ENCODE measurements at regions not wholly inside any gene's neighbourhood (a gene's known extent, or its start where the extent isn't known, plus 50 kb on each side); places are given as distances from the start of the nearest gene placed in this dataset.

- H3K27ac Mint-ChIP-seq: no peak overlapping the region
- ATAC-seq (ENCODE audit: low read depth): no peak
Observed at GRCh38 chr18:29712785-29713184, 1329.8 kb downstream of the DSC3 start.

GRCh38 chr18:29711932-29712331, 1330.6 kb downstream of the DSC3 start:
- POLR2A ChIA-PET: no interaction called here
- Mint-ChIP-seq H3K27me3 (no peaks in the 10 kb centered on the region), H3K27ac (no peak overlapping the region), H3K9me3 (peaks cover 4% of the 10 kb centered on the region), H3K4me3 (no peak overlapping the region), H3K4me1 (no peaks in the 10 kb centered on the region), H3K36me3 (no peaks in the 10 kb centered on the region)
- DNase-seq: no peak
- ATAC-seq (ENCODE audit: low read depth): no peak

More at GRCh38 chr18:29712785-29713184, 1329.8 kb downstream of the DSC3 start:
- Mint-ChIP-seq H3K4me1 (no peaks in the 10 kb centered on the region), H3K4me3 (no peak overlapping the region), H3K27me3 (no peaks in the 10 kb centered on the region), H3K9me3 (peaks cover 5% of the 10 kb centered on the region), H3K36me3 (no peaks in the 10 kb centered on the region)
- no peak for DNase-seq
- POLR2A ChIA-PET: no interaction called here

GRCh38 chr18:29693334-29693733, 1349.2 kb downstream of the DSC3 start:
- no peak overlapping the region for H3K27ac Mint-ChIP-seq
- POLR2A ChIA-PET: no interaction called here
- H3K4me3 Mint-ChIP-seq: no peak overlapping the region
- peaks cover 2% of the 10 kb centered on the region for H3K9me3 Mint-ChIP-seq
- no peak for DNase-seq
- no peaks in the 10 kb centered on the region for H3K36me3 Mint-ChIP-seq
- H3K4me1 Mint-ChIP-seq: no peaks in the 10 kb centered on the region
- no peaks in the 10 kb centered on the region for H3K27me3 Mint-ChIP-seq
- ATAC-seq (ENCODE audit: low read depth): no peak

- no peak for DNase-seq
- H3K27ac Mint-ChIP-seq: no peak overlapping the region
- POLR2A ChIA-PET: no interaction called here
- H3K27me3 Mint-ChIP-seq: no peaks in the 10 kb centered on the region
- ATAC-seq (ENCODE audit: low read depth): no peak
- no peak overlapping the region for H3K4me3 Mint-ChIP-seq
- no peaks in the 10 kb centered on the region for H3K4me1 Mint-ChIP-seq
- peaks cover 2% of the 10 kb centered on the region for H3K9me3 Mint-ChIP-seq
- H3K36me3 Mint-ChIP-seq: no peaks in the 10 kb centered on the region
Observed at GRCh38 chr18:29681578-29681977, 1361.0 kb downstream of the DSC3 start.

DNA sequence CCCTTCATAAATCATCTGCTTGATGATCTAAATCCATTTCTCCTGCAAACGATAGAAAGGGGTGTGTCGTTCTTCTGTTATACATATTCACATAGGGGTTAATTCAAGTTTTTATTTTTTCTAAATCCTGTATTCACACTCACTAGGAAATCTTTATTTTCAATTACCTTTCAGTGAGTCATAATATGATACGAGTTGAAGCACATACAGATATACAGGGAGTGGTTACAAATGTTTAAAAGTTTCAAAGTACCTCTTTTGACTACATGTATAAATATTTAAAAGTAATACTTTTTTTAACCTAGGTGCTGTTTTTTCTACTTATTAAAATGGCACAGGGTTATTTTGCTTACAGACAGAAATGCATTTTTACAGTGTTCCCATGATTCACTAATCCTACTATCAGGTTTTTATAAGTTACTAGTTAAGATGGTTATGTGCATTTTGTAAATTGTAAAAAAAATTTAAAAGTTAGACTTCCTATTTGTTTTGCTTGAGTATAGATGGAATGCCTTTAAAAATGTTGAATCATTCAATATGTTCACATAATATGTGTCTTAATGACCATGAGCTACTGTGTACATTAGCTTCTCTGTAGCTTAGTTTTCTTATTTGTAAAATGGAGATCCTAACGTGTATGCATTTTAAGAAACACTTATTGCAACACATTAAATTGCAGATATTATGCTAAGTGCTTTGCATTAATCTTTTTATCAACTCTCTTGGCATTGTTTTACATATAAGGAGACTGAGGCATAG, 1378.1 kb downstream of the DSC3 start:
- H3K9me3 Mint-ChIP-seq: peaks cover 1% of the 10 kb centered on the region
- H3K4me3 Mint-ChIP-seq: no peak overlapping the region
- no peaks in the 10 kb centered on the region for H3K27me3 Mint-ChIP-seq
- POLR2A ChIA-PET: no interaction called here
- H3K4me1 Mint-ChIP-seq: no peaks in the 10 kb centered on the region
- no peaks in the 10 kb centered on the region for H3K36me3 Mint-ChIP-seq
- ATAC-seq (ENCODE audit: low read depth) (no peak), DNase-seq (no peak)
- no peak overlapping the region for H3K27ac Mint-ChIP-seq

DNA sequence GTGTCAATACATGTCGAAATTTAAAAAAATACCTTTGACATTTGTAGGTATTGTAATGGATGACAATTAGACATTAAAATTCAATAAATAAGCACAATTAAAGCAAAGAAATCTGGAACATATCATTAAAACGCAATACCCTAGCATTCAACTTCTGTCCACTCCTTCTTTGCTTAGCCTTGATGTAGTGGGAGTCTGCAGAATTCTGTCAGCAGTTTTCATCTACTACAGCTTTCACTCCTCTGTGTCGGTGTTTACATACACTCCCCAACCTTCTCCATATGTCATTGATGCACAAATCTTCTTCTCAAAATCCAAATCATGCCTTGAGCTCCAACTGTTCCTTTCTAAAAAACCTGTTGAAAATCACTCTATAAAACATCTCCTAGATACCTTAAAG, 1380.6 kb downstream of the DSC3 start:
- DNase-seq (no peak), ATAC-seq (ENCODE audit: low read depth) (no peak)
- POLR2A ChIA-PET: no interaction called here
- no peaks in the 10 kb centered on the region for H3K4me1 Mint-ChIP-seq
- no peaks in the 10 kb centered on the region for H3K36me3 Mint-ChIP-seq
- no peak overlapping the region for H3K27ac Mint-ChIP-seq
- peaks cover 1% of the 10 kb centered on the region for H3K9me3 Mint-ChIP-seq
- no peak overlapping the region for H3K4me3 Mint-ChIP-seq
- H3K27me3 Mint-ChIP-seq: no peaks in the 10 kb centered on the region

DNA sequence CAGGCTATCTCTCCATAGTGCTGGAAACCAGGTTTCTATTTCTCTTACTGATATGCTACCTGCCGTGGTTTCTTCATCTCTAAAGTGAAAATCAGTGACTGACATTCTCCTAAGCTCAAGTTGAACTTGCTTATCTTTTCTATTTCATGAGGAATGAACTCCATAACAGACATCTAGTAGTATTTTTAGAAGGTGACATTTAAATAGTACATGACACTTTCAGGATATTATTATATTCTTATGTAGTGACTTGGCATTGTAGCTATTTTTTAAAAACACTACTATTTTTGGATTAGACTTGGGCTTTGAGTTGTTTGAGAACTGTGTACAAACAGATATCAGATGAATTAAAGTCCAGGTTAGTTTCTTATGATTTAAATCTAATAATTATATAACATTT, 1381.8 kb downstream of the DSC3 start:
- Mint-ChIP-seq H3K9me3 (peaks cover 1% of the 10 kb centered on the region), H3K27ac (no peak overlapping the region)

DNA sequence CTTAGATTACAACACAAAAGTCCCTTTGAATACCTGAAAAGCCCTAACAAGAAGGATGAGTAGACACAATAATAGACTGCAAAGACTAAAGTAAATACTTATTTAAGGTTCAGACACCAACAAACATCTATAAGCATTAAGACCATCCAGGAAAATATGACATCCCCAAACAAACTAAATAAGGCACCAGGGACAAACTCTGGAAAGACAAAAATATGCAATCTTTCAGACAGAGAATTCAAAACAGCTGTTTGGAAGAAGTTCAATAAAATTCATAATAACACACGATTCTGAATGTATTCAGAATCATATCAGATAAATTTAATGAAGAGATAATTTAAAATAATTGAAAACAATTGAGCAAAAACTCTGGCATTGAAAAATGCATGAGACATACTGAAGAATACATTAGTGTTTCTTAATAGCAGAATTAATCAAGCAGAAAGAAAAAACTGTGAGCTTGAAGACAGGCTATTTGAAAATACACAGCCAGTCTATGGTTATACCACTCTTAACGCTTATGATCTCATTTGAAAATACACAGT, 1388.8 kb downstream of the DSC3 start:
- ATAC-seq (ENCODE audit: low read depth) (no peak), DNase-seq (no peak)
- no peak overlapping the region for H3K4me3 Mint-ChIP-seq
- no peak overlapping the region for H3K27ac Mint-ChIP-seq
- peaks cover 4% of the 10 kb centered on the region for H3K9me3 Mint-ChIP-seq
- H3K36me3 Mint-ChIP-seq: no peaks in the 10 kb centered on the region
- POLR2A ChIA-PET: no interaction called here
- no peaks in the 10 kb centered on the region for H3K4me1 Mint-ChIP-seq
- no peaks in the 10 kb centered on the region for H3K27me3 Mint-ChIP-seq

More for the DNA sequence above, 1381.8 kb downstream of the DSC3 start:
- POLR2A ChIA-PET: no interaction called here
- Mint-ChIP-seq H3K4me1 (no peaks in the 10 kb centered on the region), H3K36me3 (no peaks in the 10 kb centered on the region), H3K27me3 (no peaks in the 10 kb centered on the region), H3K4me3 (no peak overlapping the region)
- no peak for DNase-seq
- ATAC-seq (ENCODE audit: low read depth): no peak

DNA sequence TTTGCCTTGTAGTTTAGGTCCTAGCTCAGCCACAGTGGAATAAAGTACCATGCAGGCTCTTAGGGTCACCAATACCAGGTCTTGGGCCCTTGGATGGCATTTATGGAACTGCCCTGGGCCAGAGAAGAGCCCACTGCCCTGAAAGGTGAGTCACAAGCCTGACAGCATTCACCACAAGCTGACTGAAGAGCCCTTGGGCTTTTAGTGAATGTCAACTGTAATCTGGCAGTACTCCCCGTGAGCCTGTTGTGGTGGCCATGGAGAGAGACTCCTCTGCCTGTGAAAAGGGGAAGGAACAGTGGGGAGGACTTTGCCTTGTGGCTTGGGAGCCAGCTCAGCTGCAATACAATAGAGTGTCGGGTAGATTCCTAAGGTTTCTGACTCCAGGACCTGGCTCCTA, 1389.7 kb downstream of the DSC3 start:
- peaks cover 4% of the 10 kb centered on the region for H3K9me3 Mint-ChIP-seq
- no peak for ATAC-seq (ENCODE audit: low read depth)
- no peaks in the 10 kb centered on the region for H3K36me3 Mint-ChIP-seq
- H3K4me1 Mint-ChIP-seq: no peaks in the 10 kb centered on the region
- POLR2A ChIA-PET: no interaction called here
- DNase-seq: no peak
- no peak overlapping the region for H3K4me3 Mint-ChIP-seq
- H3K27me3 Mint-ChIP-seq: no peaks in the 10 kb centered on the region
- H3K27ac Mint-ChIP-seq: no peak overlapping the region

- ATAC-seq (ENCODE audit: low read depth): no peak
- no peaks in the 10 kb centered on the region for H3K27me3 Mint-ChIP-seq
- DNase-seq: no peak
- POLR2A ChIA-PET: no interaction called here
- peaks cover 6% of the 10 kb centered on the region for H3K9me3 Mint-ChIP-seq
- H3K4me1 Mint-ChIP-seq: no peaks in the 10 kb centered on the region
- H3K4me3 Mint-ChIP-seq: no peak overlapping the region
- no peaks in the 10 kb centered on the region for H3K36me3 Mint-ChIP-seq
- no peak overlapping the region for H3K27ac Mint-ChIP-seq
Observed at GRCh38 chr18:29651122-29651680, 1391.3 kb downstream of the DSC3 start.

DNA sequence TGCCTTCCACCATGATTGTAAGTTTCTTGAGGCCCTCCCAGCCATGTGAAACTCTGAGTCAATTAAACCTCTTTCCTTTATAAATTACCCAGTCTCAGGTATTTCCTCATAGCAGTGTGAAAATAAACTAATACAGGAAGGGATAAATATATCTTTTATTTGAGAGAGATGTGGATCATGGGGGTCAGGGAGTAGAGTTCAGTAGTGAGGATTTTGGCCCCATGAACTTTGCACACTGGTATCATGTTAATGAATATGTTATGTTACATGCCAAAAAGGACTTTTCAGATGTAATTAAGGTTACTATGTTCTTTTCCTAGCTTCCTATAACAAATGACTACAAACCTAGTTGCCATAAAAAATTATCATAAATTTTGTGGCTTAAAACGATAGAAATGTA, 1393.7 kb downstream of the DSC3 start:
- no peaks in the 10 kb centered on the region for H3K36me3 Mint-ChIP-seq
- no peaks in the 10 kb centered on the region for H3K27me3 Mint-ChIP-seq
- ATAC-seq (ENCODE audit: low read depth) (no peak), DNase-seq (no peak)
- H3K4me1 Mint-ChIP-seq: no peaks in the 10 kb centered on the region
- H3K27ac Mint-ChIP-seq: no peak overlapping the region
- POLR2A ChIA-PET: no interaction called here
- H3K4me3 Mint-ChIP-seq: no peak overlapping the region
- H3K9me3 Mint-ChIP-seq: peaks cover 6% of the 10 kb centered on the region

DNA sequence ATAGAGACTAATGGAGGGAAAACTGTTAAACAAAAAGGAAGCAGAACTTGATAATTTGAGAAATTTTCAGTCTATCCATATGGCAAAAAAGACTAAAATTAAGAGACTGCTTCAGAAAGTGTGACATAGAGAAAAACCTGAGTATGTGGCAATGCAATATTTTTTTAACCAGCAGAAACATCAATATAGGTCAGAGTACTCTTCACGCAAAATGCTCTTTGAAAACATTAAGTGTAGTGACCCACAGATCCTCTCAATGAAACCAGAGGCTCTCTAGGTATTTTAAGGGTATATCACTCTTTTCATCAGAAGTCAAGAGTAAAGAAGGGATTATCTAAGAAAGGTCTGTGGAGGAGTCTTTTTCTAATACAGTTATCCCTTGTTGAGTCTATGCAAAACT, 1394.8 kb downstream of the DSC3 start:
- no peak for DNase-seq
- Mint-ChIP-seq H3K4me1 (no peaks in the 10 kb centered on the region), H3K27me3 (no peaks in the 10 kb centered on the region), H3K4me3 (no peak overlapping the region), H3K36me3 (no peaks in the 10 kb centered on the region), H3K27ac (no peak overlapping the region), H3K9me3 (peaks cover 6% of the 10 kb centered on the region)
- no peak for ATAC-seq (ENCODE audit: low read depth)
- POLR2A ChIA-PET: no interaction called here

DNA sequence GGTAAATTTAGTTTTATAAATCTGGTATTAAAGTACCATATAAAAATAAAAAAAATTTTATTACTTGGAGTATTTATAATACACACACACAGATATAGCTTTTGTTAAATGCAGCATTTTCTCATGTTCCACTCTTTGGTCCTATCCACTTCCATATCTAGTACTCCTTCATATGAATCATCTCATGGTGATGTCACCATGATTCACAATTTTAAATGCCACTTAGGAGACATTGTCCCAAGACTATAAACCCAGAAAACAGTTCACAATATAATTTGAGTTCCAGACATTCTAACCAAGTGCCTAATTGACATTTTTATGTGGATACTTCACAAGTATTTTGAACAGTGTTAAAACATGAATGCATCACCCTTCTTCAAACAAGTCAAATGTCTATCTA, 1398.3 kb downstream of the DSC3 start:
- H3K9me3 Mint-ChIP-seq: peaks cover 9% of the 10 kb centered on the region
- no peaks in the 10 kb centered on the region for H3K4me1 Mint-ChIP-seq
- POLR2A ChIA-PET: no interaction called here
- no peaks in the 10 kb centered on the region for H3K27me3 Mint-ChIP-seq
- no peak overlapping the region for H3K27ac Mint-ChIP-seq
- ATAC-seq (ENCODE audit: low read depth) (no peak), DNase-seq (no peak)
- no peaks in the 10 kb centered on the region for H3K36me3 Mint-ChIP-seq
- no peak overlapping the region for H3K4me3 Mint-ChIP-seq

GRCh38 chr18:29629493-29630036, 1413.0 kb downstream of the DSC3 start:
- H3K27ac Mint-ChIP-seq: no peak overlapping the region
- H3K4me1 Mint-ChIP-seq: no peaks in the 10 kb centered on the region
- H3K9me3 Mint-ChIP-seq: peaks cover 5% of the 10 kb centered on the region
- POLR2A ChIA-PET: no interaction called here
- ATAC-seq (ENCODE audit: low read depth): no peak
- DNase-seq: no peak
- H3K27me3 Mint-ChIP-seq: no peaks in the 10 kb centered on the region
- no peak overlapping the region for H3K4me3 Mint-ChIP-seq
- no peaks in the 10 kb centered on the region for H3K36me3 Mint-ChIP-seq

All from activated naive CD8-positive, alpha-beta T cell treated with anti-CD3 and anti-CD28 coated beads, Interleukin-2, amount 10 ng/mL, durations not matched to agents 7 days and 5 days (primary cell).